A673 (cell line): ENCODE measurements at regions not wholly inside any gene's neighbourhood (a gene's known extent, or its start where the extent isn't known, plus 50 kb on each side); places are given as distances from the start of the nearest gene placed in this dataset.

Experiments used
- EZH2 ChIP-seq: fragments of 200-600 bp; sonication (generic); IDR thresholded peaks from 2 replicates; pipeline ENCODE4 v1.6.1; 2017; ENCODE audit warnings: borderline replicate concordance, low read depth, mild to moderate bottlenecking, mixed read lengths, antibody characterized with exemption, low read length; ENCODE audit not compliant: poor library complexity, severe bottlenecking
- TF ChIP-seq, protein P1 (sequence below): fragments of 300-800, 200-600 bp; sonication (generic); conservative IDR thresholded peaks from 2 replicates; pipeline ENCODE4 v1.5.1; 2017; ENCODE audit warnings: low read depth, mild to moderate bottlenecking, antibody characterized with exemption, low read length, moderate library complexity, mixed read lengths

DNA sequence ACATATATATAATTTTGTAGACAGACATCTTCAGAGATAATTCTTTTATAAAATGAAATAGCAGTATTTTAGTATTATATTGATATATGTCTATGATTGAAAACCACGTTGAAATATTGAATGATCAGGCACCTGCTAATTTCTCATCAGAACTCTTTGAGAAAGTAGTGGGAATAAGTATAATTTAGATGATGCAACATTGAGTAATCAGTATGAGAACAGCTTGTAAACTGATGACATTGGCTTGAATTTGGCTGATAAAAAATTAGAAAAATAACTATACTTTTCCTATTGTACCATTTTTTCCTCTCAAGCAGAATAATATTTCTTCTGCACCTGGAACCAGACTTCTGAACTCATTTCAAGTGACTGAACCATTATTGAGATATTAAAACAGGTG is 1316.8 kb downstream of the NCAM2 start:
- TF ChIP-seq, protein P1, sequence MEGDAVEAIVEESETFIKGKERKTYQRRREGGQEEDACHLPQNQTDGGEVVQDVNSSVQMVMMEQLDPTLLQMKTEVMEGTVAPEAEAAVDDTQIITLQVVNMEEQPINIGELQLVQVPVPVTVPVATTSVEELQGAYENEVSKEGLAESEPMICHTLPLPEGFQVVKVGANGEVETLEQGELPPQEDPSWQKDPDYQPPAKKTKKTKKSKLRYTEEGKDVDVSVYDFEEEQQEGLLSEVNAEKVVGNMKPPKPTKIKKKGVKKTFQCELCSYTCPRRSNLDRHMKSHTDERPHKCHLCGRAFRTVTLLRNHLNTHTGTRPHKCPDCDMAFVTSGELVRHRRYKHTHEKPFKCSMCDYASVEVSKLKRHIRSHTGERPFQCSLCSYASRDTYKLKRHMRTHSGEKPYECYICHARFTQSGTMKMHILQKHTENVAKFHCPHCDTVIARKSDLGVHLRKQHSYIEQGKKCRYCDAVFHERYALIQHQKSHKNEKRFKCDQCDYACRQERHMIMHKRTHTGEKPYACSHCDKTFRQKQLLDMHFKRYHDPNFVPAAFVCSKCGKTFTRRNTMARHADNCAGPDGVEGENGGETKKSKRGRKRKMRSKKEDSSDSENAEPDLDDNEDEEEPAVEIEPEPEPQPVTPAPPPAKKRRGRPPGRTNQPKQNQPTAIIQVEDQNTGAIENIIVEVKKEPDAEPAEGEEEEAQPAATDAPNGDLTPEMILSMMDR = no peak
- TF ChIP-seq EZH2 = no peak
